HL-60/S4 (cell line): ENCODE measurements at regions not wholly inside any gene's neighbourhood (a gene's known extent, or its start where the extent isn't known, plus 50 kb on each side); places are given as distances from the start of the nearest gene placed in this dataset.

Source experiments
- in situ Hi-C: fragments of 300-500 bp; cut with MboI; formaldehyde crosslinking; loops from 2 replicates; pipeline ENCODE4 v1.14.3; 2022; ENCODE audit warnings: low sequenced_read_pairs

GRCh38 chr15:46207341-46207740, 572.5 kb downstream of the SQOR start:
- in situ Hi-C loops, result no loop called here

DNA sequence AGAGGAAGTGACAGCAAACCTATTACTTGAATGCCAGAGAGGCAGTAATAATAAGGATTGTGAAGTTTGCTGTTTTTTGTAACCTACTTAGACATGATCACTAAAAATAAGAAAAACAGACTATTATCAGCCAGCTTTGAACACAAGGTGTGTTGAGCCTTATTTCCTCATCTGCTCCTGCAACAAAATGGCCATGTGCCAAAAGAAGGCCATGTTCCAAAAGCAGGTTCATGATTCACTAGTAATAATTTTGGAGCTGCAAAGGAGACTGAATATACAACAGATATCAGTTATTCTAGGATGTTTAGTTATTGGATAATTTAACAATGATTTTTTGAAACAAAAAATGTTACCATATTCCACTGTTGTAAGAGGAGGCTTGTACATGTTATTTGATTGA, 578.7 kb downstream of the SQOR start:
- in situ Hi-C loops, result no loop called here

DNA sequence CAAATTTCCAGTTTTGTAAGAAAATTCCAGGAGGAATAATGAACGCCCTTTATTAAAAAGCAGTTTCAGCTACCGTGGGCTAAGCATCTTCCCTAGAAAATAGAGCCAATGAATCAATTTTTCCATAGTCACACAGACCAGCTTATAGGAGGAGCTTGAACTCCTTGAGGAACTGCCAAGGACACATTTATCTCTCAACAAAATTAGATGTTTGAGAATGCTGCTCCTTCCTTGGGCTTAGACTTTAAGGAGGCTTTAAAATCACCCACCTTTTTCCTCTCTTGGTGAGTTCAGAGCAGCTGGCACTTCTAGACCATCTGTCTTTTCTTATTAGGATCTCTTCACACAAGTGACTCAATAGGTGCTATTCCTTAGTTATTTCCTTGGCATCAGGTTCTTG, 588.0 kb downstream of the SQOR start:
- in situ Hi-C loops, result no loop called here

GRCh38 chr15:46229263-46229662, 594.4 kb downstream of the SQOR start:
- in situ Hi-C loops, result no loop called here

GRCh38 chr15:46231786-46232185, 597.0 kb downstream of the SQOR start:
- in situ Hi-C loops, result no loop called here

DNA sequence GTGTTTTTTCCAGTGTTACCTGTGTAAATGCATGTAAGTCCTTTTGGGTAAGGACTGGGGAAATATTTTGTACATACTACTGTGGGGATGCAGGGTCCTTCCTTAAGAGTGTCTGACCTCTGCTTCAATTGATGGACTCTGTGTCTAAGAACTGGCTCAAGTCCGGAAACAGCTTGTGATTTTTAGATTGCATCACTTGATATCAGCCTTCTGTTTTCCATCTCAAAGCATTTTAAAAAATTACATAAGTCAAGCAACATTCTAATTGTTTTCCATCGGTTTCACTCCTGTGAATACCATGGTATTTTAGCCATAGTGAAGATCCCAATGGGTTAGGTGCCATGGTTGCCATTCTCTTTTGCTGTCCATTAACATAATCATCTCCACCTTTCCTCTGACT, 597.6 kb downstream of the SQOR start:
- in situ Hi-C loops, result no loop called here

- in situ Hi-C loops, result no loop called here
These were observed 608.1 kb downstream of the SQOR start for GRCh38 chr15:46242935-46243334.

DNA sequence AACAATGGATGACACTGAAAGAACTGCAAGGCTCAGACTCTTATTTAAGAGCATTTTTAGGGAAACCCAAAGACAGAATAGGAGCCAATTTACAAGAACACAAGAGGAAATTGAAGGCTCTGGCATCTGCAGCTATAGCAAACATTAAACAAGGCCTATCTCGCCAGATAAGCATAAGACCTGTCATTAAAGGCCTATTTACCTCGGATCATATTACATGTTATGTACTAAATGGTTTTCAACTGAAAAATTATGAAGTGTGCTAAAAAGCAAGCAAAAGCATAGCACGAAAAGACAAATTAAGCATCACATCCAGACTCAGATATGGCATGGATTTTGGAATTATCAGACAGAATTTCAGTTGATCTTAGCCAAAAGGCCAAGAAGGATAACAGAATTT, 617.1 kb downstream of the SQOR start:
- in situ Hi-C loops, result no loop called here

GRCh38 chr15:46258056-46258455, 623.2 kb downstream of the SQOR start:
- in situ Hi-C loops, result no loop called here

GRCh38 chr15:46260937-46261336, 626.1 kb downstream of the SQOR start:
- in situ Hi-C loops, result no loop called here

DNA sequence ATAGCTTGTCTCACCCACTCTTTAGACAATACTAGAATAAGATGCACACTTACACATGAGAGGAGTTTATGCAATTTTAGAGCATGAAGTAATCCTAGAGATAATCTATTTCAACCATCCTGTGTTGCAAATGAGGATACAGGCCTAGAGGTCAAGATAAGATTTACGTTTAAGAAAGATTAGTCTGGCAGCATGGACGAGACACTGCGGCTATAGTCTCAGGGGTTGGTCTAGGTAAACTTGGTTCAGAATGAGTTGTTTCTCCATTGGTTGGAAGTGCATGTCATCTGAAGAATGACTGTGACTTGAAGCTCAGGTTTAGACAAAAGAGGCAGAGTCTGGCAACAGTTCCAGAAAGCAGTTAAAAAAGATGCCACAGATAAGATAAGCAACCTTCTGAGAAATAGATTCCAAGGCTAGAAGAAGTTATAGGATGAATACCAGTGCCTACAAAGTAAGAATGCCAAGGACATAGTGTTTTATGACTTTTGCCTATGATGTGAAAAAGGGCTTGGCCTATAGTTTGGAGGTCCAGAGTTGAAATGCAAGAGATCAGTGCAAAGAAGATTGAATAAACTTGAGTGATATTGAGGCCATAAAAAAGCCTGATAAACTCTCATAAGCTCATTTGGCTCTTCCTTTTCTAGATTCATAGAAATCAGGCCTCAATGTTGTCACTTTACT, 631.0 kb downstream of the SQOR start:
- in situ Hi-C loops, result no loop called here

DNA sequence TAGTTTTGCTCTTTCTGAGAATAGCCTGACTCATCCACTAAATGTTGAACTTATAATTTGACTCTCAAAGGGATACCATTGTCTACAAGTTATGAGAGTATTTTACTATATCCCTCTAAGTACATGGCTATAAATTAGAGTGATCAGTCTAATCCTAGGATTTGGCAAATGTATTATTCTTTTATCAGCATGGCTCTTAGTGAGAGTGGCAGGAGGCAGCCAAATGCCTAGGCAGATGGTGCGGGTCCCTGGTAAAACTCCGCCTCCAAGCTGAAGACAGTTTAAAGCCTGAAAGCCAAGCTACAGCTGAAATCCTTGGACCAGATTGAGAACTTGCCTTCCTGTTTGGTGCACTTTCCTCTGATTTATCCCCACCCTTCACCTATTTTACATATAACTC, 631.8 kb downstream of the SQOR start:
- in situ Hi-C loops, result no loop called here

DNA sequence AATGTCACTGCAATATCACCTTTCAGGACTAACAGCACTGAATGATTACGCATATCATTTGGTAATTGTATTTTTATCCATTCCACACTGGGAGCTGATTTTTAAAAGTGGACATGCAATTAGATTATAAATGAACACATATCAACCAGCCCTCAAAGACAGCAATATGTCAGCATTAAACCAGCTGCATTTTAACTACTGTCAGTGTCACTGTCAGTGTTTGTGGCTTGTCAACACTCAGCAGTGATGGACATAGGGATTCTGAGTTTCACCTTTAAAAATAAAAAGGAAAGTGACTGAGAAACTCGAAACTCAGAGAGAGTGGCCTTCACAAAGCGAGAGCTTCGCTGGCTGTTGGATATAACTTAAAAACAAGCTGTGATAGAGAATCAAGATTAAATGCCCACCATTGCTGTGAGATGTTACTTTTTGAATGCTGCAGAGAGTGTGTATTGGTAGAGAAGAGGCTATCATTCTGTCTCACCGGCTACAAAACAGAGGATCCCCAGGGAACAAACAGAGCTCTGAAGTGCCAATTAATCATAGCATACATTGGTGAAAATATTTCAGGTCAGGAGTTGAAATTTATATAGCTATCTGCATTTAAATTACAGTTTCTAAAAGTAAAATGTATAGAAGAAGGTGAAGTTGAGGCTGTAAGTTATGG, 635.8 kb downstream of the SQOR start:
- in situ Hi-C loops, result no loop called here

- in situ Hi-C loops, result no loop called here
These were observed 640.9 kb downstream of the SQOR start for GRCh38 chr15:46275701-46276100.

DNA sequence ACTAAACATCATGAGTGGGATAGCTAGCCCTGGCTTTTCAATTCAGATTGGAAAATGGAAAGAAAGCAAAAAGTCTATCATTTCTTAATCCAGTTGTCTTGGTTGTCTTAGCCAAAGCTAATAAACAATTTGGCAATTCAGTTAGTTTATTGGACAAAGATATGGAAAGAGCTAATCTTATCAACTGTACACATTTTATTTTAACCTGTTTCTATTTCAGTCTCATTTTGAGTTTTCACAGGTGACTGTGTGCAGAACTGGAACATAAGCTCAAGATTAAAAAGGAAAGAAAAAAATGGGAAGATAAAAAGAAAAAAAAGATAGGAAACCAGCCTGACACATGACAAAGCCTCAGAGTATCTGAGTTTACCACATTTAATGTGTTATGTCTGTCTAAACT, 642.6 kb downstream of the SQOR start:
- in situ Hi-C loops, result no loop called here

DNA sequence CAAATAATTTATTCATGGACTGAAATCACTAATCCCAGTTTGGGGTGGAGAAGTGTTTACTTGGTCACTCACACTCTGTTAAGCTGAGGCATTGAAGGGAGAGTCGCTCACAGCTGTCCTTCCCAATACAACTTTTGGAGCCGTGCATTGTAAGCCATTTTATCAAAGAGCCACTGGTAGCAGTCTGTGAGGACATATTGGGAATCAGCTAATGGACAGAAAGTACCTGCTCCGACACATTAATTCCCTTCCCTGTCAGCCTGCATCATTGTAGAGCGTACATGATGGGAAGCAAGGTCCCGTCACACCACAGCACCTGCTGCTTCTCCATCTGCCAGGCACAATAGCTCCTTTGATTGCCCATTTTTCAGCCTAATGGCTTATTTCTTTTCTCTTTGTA, 643.2 kb downstream of the SQOR start:
- in situ Hi-C loops, result no loop called here

- in situ Hi-C loops, result no loop called here
These were observed 643.8 kb downstream of the SQOR start for GRCh38 chr15:46278486-46279090.

DNA sequence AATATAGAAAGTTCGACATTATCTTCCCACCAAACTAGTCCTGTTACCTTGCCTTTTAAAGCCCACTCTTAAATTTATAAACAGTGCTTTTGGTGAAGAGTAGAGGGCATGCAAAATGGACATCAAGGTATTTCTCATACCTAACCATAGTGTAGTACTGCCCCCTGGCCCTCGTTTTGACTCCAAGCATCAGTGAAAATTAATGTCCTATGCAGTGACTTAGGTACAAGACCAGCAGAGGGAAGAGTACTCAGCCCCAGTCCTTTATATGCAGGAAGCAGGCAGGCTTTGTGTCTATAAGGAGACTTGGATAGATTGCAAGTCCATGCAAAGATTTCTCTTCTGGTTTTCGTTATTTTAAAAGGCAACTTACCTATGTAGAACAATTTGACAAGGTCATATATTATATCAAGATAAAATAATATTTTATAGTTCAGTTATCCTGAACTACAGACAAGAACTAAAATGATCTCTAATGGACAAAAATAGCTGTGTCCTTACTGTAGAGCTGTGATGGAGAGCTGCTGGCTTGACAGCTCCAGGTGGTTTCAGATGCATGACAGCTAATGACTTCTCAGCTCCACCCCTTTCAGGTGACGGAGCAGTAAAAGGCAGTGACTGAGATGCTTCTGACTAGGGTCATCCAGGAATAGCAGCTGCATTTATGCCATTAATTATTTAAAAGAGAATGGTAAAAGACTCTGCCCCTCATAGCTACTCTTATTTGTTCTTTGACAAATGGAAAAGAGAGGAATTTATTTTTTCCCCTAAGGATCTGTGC, 646.1 kb downstream of the SQOR start:
- in situ Hi-C loops, result no loop called here

- in situ Hi-C loops, result no loop called here
These were observed 658.7 kb downstream of the SQOR start for GRCh38 chr15:46293550-46293949.

- in situ Hi-C loops, result no loop called here
These were observed 661.2 kb downstream of the SQOR start for GRCh38 chr15:46296002-46296401.

GRCh38 chr15:46296797-46297196, 662.0 kb downstream of the SQOR start:
- in situ Hi-C loops, result no loop called here

DNA sequence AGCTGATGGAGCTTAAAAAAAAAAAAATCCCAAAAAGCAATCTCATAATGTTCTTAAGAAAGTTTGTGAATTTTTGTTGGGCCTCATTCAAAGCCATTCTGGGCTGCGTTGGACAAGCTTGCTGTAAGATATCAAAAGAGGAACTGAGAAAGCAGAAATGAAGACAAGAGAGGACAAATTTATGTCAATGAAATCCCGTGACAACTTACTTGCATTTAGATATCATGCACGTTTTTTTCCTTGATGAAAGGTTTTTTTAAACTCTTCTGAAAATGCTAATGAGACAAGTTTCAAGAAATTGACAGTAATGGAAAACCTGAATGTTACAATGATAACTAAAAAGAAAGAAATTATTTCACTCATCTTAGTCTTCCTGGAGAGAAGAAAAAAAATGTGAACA, 662.9 kb downstream of the SQOR start:
- in situ Hi-C loops, result no loop called here
